ENCODE measurements at regions not wholly inside any gene's neighbourhood (a gene's known extent, or its start where the extent isn't known, plus 50 kb on each side); places are given as distances from the start of the nearest gene placed in this dataset.
"Not testable (repeated sequence)": the region's sequence is repeated elsewhere in the genome, so short reads cannot be mapped to it uniquely, and the experiment has no call there.

DNA sequence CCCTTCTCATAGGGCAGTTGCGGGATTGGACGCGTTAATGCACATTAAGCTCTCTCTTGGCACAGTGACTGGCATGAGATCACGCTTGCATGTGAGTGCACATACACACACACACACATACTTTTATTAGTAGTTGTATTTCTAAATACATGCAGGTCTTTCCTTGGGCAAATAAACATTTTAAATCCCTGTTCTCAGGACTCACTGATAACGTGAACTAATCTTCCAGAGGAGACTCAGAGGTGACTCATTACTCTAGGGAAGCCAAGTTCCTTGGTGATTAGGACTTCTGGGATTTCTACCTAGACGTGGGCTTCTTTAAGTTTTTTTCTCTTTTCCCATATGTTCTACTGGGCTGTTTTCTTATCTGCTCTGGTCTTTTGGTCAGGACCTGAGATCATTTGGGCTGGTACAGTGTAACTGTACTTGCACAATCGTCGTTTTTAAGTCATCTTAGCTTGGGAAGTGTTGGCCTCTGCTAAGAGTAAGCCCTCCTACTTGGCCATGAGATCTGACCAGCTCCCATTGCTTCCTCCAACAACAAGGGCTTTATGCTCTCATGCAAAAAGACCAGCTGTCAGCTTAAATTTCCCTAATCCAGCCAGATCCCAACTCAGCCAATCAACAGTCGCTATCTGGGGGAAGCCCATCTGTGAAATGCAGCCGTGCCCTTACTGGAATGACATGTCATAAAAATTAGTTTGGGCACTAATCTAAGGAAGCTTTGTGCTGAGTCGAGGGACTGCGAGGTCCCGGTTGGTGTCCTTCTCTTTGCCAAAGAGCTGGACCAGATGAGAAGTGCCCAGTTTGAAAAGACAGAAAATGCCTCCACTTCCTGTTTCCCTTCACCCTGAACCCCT lies 176.4 kb upstream of the ANKRD55 start:
- peaks cover 4% of the 10 kb centered on the region for H3K4me1 ChIP-seq (ENCODE audit: control insufficient read depth, low read depth, low read length)
- no peak overlapping the region for H3K27ac ChIP-seq (ENCODE audit: low read length)
- no peak overlapping the region for H3K4me3 ChIP-seq (ENCODE audit: low read length)
- no peak overlapping the region for H3K9ac ChIP-seq (ENCODE audit: low read length)
- H3K36me3 ChIP-seq (ENCODE audit: control insufficient read depth, low read depth, low read length) = no peaks in the 10 kb centered on the region
- H3K27me3 ChIP-seq (ENCODE audit: control insufficient read depth, insufficient read depth, low read length) = no peaks in the 10 kb centered on the region
- H3K9me3 ChIP-seq (ENCODE audit: control insufficient read depth, low read depth, low read length) = no peaks in the 10 kb centered on the region

DNA sequence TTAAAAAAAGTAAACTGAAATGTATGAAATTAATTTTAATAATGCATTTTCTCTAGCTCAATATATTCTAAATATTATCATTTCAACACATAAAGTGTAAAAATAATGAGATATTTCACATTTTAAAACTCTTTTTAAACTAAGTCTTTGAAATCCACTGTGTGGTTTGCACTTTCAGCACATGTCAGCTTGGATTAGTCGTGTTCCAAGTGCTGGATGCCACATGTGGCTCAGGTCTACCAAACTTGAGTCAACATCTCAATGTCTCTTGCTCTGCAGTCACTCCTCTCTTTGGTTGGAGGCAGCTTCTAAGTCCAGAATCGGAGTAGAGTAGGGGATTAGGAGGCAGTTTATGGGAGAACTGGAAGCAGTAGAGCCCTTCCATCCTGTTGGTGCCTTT lies 173.7 kb upstream of the ANKRD55 start:
- Histone ChIP-seq H3K27ac (ENCODE audit: low read length) (no peak overlapping the region), H3K9me3 (ENCODE audit: control insufficient read depth, low read depth, low read length) (no peaks in the 10 kb centered on the region), H3K4me3 (ENCODE audit: low read length) (no peak overlapping the region), H3K36me3 (ENCODE audit: control insufficient read depth, low read depth, low read length) (no peaks in the 10 kb centered on the region), H3K4me1 (ENCODE audit: control insufficient read depth, low read depth, low read length) (peaks cover 14% of the 10 kb centered on the region), H3K27me3 (ENCODE audit: control insufficient read depth, insufficient read depth, low read length) (no peaks in the 10 kb centered on the region), H3K9ac (ENCODE audit: low read length) (no peak overlapping the region)

GRCh38 chr5:56406221-56406620 lies 173.1 kb upstream of the ANKRD55 start:
- Histone ChIP-seq H3K27me3 (ENCODE audit: control insufficient read depth, insufficient read depth, low read length) (no peaks in the 10 kb centered on the region), H3K27ac (ENCODE audit: low read length) (no peak overlapping the region), H3K9ac (ENCODE audit: low read length) (no peak overlapping the region), H3K36me3 (ENCODE audit: control insufficient read depth, low read depth, low read length) (no peaks in the 10 kb centered on the region), H3K4me1 (ENCODE audit: control insufficient read depth, low read depth, low read length) (peaks cover 14% of the 10 kb centered on the region), H3K4me3 (ENCODE audit: low read length) (no peak overlapping the region), H3K9me3 (ENCODE audit: control insufficient read depth, low read depth, low read length) (no peaks in the 10 kb centered on the region)

DNA sequence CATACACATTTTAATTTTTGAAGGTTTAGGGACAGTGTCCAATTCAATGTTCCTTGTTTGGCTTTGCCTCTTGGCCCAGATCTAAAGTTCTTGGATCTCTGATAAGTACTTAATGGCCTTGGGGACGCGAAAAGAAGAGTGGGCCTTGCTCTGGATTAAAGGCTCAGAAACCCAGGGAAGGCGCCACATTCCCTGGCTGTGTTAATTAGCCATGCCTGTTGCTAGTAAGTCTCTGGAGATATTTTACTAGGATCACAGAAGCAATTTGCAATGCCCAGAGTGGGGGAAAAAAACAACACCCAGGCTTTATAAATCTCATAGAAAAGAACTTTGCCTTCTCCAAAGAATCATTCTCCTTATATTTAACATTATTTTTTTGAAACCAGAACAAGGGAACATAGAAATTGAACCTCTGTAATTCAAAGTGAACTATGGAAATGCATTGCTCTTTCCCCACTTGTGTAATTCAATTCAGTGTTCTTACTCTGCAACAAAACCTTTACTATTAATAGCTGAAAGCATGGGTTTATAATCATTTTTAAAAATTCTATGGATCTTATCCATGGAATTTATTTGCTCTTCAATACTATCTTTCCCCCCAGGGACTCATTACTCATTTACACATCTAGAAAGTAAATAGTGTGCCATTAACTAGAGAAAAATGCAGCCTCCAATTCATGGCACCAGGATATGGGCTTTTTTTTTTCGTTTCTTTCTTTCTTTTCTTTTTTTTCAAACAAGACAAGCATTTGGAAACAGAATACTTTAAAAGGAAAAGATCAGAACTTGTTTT lies 172.2 kb upstream of the ANKRD55 start:
- no peak overlapping the region for H3K9ac ChIP-seq (ENCODE audit: low read length)
- H3K4me1 ChIP-seq (ENCODE audit: control insufficient read depth, low read depth, low read length) = peaks cover 14% of the 10 kb centered on the region
- no peak overlapping the region for H3K4me3 ChIP-seq (ENCODE audit: low read length)
- H3K36me3 ChIP-seq (ENCODE audit: control insufficient read depth, low read depth, low read length) = no peaks in the 10 kb centered on the region
- no peaks in the 10 kb centered on the region for H3K9me3 ChIP-seq (ENCODE audit: control insufficient read depth, low read depth, low read length)
- no peak overlapping the region for H3K27ac ChIP-seq (ENCODE audit: low read length)
- no peaks in the 10 kb centered on the region for H3K27me3 ChIP-seq (ENCODE audit: control insufficient read depth, insufficient read depth, low read length)

- Histone ChIP-seq H3K27ac (ENCODE audit: low read length) (no peak overlapping the region), H3K27me3 (ENCODE audit: control insufficient read depth, insufficient read depth, low read length) (no peaks in the 10 kb centered on the region), H3K4me1 (ENCODE audit: control insufficient read depth, low read depth, low read length) (peaks cover 14% of the 10 kb centered on the region), H3K4me3 (ENCODE audit: low read length) (no peak overlapping the region), H3K9ac (ENCODE audit: low read length) (no peak overlapping the region), H3K9me3 (ENCODE audit: control insufficient read depth, low read depth, low read length) (no peaks in the 10 kb centered on the region), H3K36me3 (ENCODE audit: control insufficient read depth, low read depth, low read length) (no peaks in the 10 kb centered on the region)
Observed at GRCh38 chr5:56402266-56403220, 169.4 kb upstream of the ANKRD55 start.

DNA sequence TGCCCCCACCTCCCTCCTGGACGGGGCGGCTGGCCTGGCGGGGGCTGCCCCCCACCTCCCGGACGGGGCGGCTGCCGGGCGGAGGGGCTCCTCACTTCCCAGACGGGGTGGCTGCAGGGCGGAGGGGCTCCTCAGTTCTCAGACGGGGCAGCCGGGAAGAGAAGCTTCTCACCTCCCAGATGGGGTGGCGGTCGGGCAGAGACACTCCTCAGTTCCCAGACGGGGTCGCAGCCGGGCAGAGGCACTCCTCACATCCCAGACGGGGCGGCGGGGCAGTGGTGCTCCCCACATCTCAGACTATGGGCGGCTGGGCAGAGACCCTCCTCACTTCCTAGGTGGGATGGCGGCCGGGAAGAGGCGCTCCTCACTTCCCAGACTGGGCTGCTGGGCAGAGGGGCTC lies 164.7 kb upstream of the ANKRD55 start:
- H3K36me3 ChIP-seq (ENCODE audit: control insufficient read depth, low read depth, low read length); H3K9me3 ChIP-seq (ENCODE audit: control insufficient read depth, low read depth, low read length); H3K27me3 ChIP-seq (ENCODE audit: control insufficient read depth, insufficient read depth, low read length); H3K4me1 ChIP-seq (ENCODE audit: control insufficient read depth, low read depth, low read length); H3K27ac ChIP-seq (ENCODE audit: low read length); H3K9ac ChIP-seq (ENCODE audit: low read length); H3K4me3 ChIP-seq (ENCODE audit: low read length): not testable (repeated sequence)

GRCh38 chr5:56396634-56397033 lies 163.5 kb upstream of the ANKRD55 start:
- Histone ChIP-seq H3K36me3 (ENCODE audit: control insufficient read depth, low read depth, low read length) (no peaks in the 10 kb centered on the region), H3K4me1 (ENCODE audit: control insufficient read depth, low read depth, low read length) (no peaks in the 10 kb centered on the region), H3K27me3 (ENCODE audit: control insufficient read depth, insufficient read depth, low read length) (no peaks in the 10 kb centered on the region), H3K4me3 (ENCODE audit: low read length) (no peak overlapping the region), H3K9me3 (ENCODE audit: control insufficient read depth, low read depth, low read length) (no peaks in the 10 kb centered on the region), H3K9ac (ENCODE audit: low read length) (no peak overlapping the region), H3K27ac (ENCODE audit: low read length) (no peak overlapping the region)

- Histone ChIP-seq H3K4me3 (ENCODE audit: low read length) (no peak overlapping the region), H3K36me3 (ENCODE audit: control insufficient read depth, low read depth, low read length) (no peaks in the 10 kb centered on the region), H3K9me3 (ENCODE audit: control insufficient read depth, low read depth, low read length) (no peaks in the 10 kb centered on the region), H3K4me1 (ENCODE audit: control insufficient read depth, low read depth, low read length) (no peaks in the 10 kb centered on the region), H3K27me3 (ENCODE audit: control insufficient read depth, insufficient read depth, low read length) (no peaks in the 10 kb centered on the region), H3K27ac (ENCODE audit: low read length) (no peak overlapping the region), H3K9ac (ENCODE audit: low read length) (no peak overlapping the region)
Observed at GRCh38 chr5:56389261-56389660, 156.1 kb upstream of the ANKRD55 start.

- no peaks in the 10 kb centered on the region for H3K9me3 ChIP-seq (ENCODE audit: control insufficient read depth, low read depth, low read length)
- no peak overlapping the region for H3K4me3 ChIP-seq (ENCODE audit: low read length)
- H3K27me3 ChIP-seq (ENCODE audit: control insufficient read depth, insufficient read depth, low read length) = no peaks in the 10 kb centered on the region
- H3K27ac ChIP-seq (ENCODE audit: low read length) = no peak overlapping the region
- H3K9ac ChIP-seq (ENCODE audit: low read length) = no peak overlapping the region
- no peaks in the 10 kb centered on the region for H3K4me1 ChIP-seq (ENCODE audit: control insufficient read depth, low read depth, low read length)
- no peaks in the 10 kb centered on the region for H3K36me3 ChIP-seq (ENCODE audit: control insufficient read depth, low read depth, low read length)
Observed at GRCh38 chr5:56388229-56388985, 155.3 kb upstream of the ANKRD55 start.

DNA sequence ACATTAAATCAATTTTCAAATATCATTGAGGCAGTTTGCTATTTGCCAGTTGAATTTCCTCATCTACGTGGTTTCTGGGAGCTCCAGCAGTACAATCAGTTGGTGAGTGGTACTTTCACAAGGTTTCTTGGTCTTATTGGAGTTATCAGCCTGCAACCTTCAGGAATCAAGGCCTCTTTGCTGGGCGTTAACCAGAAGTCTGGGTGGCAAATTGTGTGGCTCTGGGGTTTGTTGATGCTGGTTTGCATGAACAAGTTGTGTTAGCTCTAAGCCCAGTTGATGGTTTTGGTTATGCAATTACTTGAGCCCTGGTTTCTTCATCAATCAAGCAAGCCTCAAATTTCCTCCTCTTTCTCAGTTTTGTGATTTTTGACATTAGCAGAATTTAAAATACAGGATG lies 152.9 kb upstream of the ANKRD55 start:
- Histone ChIP-seq H3K9me3 (ENCODE audit: control insufficient read depth, low read depth, low read length) (no peaks in the 10 kb centered on the region), H3K27ac (ENCODE audit: low read length) (no peak overlapping the region), H3K9ac (ENCODE audit: low read length) (no peak overlapping the region), H3K36me3 (ENCODE audit: control insufficient read depth, low read depth, low read length) (no peaks in the 10 kb centered on the region), H3K4me1 (ENCODE audit: control insufficient read depth, low read depth, low read length) (no peaks in the 10 kb centered on the region), H3K4me3 (ENCODE audit: low read length) (no peak overlapping the region), H3K27me3 (ENCODE audit: control insufficient read depth, insufficient read depth, low read length) (no peaks in the 10 kb centered on the region)

Data from iPS-18a (cell line).